ENCODE measurements at regions not wholly inside any gene's neighbourhood (a gene's known extent, or its start where the extent isn't known, plus 50 kb on each side); places are given as distances from the start of the nearest gene placed in this dataset.

GRCh38 chr20:11778206-11778570, 139.5 kb upstream of the BTBD3 start:
- TF ChIP-seq CTCF (IDR thresholded peaks at IDR 0.05) (no peak), EZH2 (IDR thresholded peaks at IDR 0.05) (no peak)
